ENCODE measurements at regions not wholly inside any gene's neighbourhood (a gene's known extent, or its start where the extent isn't known, plus 50 kb on each side); places are given as distances from the start of the nearest gene placed in this dataset.
"Not testable (repeated sequence)": the region's sequence is repeated elsewhere in the genome, so short reads cannot be mapped to it uniquely, and the experiment has no call there.

GRCh38 chr11:114794048-114794684 lies 115.8 kb downstream of the NXPE2 start:
- H3K27ac ChIP-seq, result no peak overlapping the region
- H3K27me3 ChIP-seq, result no peaks in the 10 kb centered on the region
- no peak for TF ChIP-seq POLR2A (IDR thresholded peaks at IDR 0.05)
- no peak for TF ChIP-seq CTCF (IDR thresholded peaks at IDR 0.05)
- H3K9me3 ChIP-seq, result no peaks in the 10 kb centered on the region
- no peak for DNase-seq
- H3K4me3 ChIP-seq, result no peak overlapping the region
- H3K4me1 ChIP-seq, result no peaks in the 10 kb centered on the region
- H3K36me3 ChIP-seq, result no peaks in the 10 kb centered on the region

GRCh38 chr11:114796954-114797721 lies 118.8 kb downstream of the NXPE2 start:
- Histone ChIP-seq H3K4me3 (no peak overlapping the region), H3K27ac (no peak overlapping the region), H3K27me3 (no peaks in the 10 kb centered on the region), H3K36me3 (no peaks in the 10 kb centered on the region), H3K4me1 (no peaks in the 10 kb centered on the region), H3K9me3 (no peaks in the 10 kb centered on the region)
- DNase-seq, result no peak
- TF ChIP-seq CTCF (IDR thresholded peaks at IDR 0.05) (no peak), POLR2A (IDR thresholded peaks at IDR 0.05) (no peak)

DNA sequence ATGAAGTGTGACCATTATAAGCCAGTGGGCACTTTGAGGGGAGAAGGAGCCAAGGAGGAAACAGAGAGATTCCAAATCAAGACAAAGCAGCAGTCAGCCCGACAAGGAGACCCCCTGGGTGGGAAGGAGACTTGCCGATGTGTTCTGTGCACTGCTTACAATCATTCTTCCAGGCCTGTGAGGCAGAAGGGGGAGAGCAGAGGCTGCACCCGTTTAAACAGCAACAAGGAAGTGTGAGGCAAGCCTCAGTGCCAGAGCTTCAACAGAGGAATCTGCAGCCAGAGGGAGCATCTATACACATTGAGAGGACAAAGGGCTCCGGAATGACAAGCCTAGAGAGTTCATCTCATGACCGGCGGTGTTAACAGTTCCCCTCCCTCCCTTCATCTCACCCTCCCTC lies 121.1 kb downstream of the NXPE2 start:
- DNase-seq, result no peak

GRCh38 chr11:114801773-114802172 lies 123.4 kb downstream of the NXPE2 start:
- Histone ChIP-seq H3K4me1 (no peaks in the 10 kb centered on the region), H3K4me3 (no peak overlapping the region), H3K9me3 (no peaks in the 10 kb centered on the region), H3K27ac (no peak overlapping the region), H3K27me3 (no peaks in the 10 kb centered on the region), H3K36me3 (no peaks in the 10 kb centered on the region)
- no peak for DNase-seq
- no peak for TF ChIP-seq CTCF (IDR thresholded peaks at IDR 0.05)
- no peak for TF ChIP-seq POLR2A (IDR thresholded peaks at IDR 0.05)

More for the DNA sequence above, 121.1 kb downstream of the NXPE2 start:
- Histone ChIP-seq H3K4me1 (no peaks in the 10 kb centered on the region), H3K9me3 (no peaks in the 10 kb centered on the region), H3K4me3 (no peak overlapping the region), H3K27ac (no peak overlapping the region), H3K27me3 (no peaks in the 10 kb centered on the region), H3K36me3 (no peaks in the 10 kb centered on the region)
- no peak for TF ChIP-seq CTCF (IDR thresholded peaks at IDR 0.05)

DNA sequence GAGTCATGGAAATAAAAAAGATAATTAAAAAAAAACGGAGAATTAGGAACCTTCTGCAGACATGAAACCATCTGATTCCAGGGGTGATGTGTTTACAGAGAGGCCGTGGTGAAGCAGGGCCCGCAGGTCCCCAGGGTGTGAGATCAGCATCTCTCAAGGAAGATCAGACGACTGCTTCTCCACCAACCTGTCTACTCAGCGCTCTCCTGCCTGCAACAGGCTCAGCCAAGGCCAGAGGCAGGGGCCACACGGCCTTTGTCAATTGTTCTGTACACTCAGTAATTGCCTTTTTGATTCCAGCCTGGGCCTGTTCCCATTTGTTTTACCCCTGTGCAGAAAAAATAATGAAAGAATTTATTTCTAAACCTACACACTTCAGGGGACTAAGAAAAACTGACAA lies 124.6 kb downstream of the NXPE2 start:
- Histone ChIP-seq H3K9me3 (no peaks in the 10 kb centered on the region), H3K27ac (no peak overlapping the region), H3K27me3 (no peaks in the 10 kb centered on the region), H3K36me3 (no peaks in the 10 kb centered on the region), H3K4me1 (no peaks in the 10 kb centered on the region), H3K4me3 (no peak overlapping the region)
- no peak for DNase-seq
- TF ChIP-seq POLR2A (IDR thresholded peaks at IDR 0.05) (no peak), CTCF (IDR thresholded peaks at IDR 0.05) (no peak)

GRCh38 chr11:114805431-114805830 lies 127.1 kb downstream of the NXPE2 start:
- H3K36me3 ChIP-seq, H3K27ac ChIP-seq, H3K9me3 ChIP-seq, DNase-seq, H3K27me3 ChIP-seq, H3K4me3 ChIP-seq, H3K4me1 ChIP-seq: not testable (repeated sequence)

Measured in Peyer's patch (tissue), 4 donors.